Globus pallidus (tissue), 1 donor: ENCODE measurements at regions not wholly inside any gene's neighbourhood (a gene's known extent, or its start where the extent isn't known, plus 50 kb on each side); places are given as distances from the start of the nearest gene placed in this dataset.

ENCODE experiments used
- DNase-seq: peaks from one replicate; pipeline ENCODE4 v3.0.0-alpha.2; 2015; ENCODE audit warnings: low spot score

DNA sequence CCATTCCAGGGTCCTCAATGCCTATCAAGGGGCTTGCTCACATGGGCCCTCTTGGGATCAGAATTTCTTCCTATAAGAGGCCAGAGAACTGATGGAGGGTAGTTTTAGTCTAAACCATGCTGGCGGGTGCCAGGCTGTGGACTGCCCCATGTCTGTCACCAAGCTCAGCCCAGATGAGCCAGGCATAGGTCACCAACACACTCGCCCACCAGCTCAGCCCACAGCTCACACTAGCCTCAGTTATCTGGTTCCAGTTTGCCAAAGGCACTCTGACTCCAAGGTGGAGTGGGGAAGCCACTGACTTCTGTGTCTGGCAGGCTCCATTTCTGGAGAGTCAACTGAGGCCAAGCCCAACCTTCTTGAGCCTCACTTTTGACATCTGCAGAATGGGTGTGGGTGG is 50.7 kb upstream of the INSYN1 start:
- DNase-seq: no peak

DNA sequence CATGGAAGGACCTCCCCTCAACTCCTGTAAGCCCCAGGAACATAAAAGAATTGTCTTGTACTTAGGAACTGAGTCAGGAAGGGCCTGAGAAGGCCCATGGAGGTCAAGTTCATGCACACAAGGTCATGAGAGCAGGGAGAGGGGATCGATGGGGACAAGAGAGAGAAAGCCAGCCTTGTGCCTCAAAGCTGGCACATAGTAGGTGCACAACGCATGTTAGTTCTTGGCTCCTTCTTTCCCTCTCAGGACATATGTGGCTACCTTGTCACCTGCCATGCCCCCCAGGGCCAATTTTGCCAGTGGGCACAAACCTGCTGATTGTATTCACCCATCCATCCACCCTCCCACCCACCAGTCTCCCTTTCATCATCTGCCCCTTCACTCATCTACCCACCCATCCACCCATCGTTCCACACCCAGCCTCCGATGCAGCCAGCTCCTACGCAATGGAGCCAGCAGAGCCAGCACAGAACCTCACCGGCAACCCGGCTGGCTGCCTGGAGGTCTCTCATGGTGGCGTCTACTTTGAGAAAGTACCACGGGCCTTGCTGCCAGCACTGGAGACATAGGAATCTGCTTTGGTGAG is 52.4 kb upstream of the INSYN1 start:
- DNase-seq: no peak

DNA sequence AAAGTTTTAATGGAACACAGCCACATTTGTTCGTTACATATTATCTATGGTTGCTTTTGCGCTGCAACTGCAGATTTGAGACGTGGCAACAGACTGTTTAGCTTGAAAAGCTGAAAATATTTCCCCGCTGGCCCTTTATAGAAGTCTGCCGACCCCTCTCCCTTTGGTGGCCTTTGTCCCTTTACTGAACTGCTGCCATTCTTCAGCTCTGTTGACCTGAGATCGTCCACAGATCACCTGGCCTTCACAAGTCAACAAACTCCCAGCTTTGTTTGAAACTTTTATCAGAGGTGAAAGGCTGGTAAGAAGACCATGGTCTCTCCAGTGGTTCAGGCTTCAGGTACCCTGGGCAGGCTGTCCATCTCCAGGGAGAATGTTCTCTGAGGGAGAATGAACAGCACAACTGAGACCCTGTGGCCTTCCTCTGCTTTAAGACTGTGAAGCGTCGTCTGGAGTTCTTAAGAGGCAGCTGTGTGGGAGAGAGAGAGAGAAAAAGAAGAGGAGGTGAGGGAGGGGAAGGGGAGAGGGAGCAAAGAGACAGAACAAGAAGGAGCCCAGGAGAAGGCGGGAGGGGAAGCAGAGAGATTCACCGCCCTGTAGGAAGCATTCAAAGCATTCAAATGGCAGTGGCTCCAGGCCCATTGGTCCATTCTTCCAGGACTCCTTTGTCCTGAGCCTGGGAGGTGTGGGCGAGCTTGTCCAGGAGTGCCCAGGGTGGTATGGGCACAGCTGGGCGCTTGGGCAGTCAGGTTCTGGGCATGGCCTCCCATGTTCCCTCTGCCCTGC is 53.7 kb upstream of the INSYN1 start:
- no peak for DNase-seq

GRCh38 chr15:73807865-73808264 is 54.7 kb upstream of the INSYN1 start:
- no peak for DNase-seq

GRCh38 chr15:73809728-73810501 is 56.8 kb upstream of the INSYN1 start:
- no peak for DNase-seq

DNA sequence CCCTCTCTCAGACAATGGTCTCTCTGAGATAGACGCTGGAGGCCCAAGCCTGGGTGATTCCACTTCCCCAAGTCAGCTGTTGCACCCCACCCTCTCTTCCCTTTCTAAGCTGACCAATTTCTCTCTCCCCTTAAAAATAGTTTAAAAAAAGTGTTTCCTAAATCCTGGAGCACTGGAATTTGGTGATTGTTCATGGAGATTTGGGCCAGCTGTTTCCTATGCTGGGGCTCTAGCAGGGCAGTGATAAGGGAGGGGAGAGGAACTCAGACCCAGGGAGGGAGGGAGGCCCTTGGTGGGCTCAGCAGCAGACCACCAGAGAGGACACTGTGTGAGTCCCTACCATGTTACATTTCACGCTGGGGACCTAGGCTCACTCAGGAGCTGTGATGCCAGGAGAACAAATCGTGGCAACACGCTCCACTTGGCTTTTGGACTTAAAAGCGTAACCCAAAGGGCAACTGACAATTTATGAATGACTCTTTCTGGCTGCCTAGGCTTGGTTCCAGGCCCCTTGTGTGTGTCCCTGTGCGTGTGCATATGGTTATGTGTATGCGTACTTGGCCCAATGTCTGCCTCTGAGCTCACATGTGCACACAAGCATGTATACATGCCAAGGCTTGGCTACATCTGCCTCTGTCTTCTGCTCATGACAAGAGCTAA is 59.8 kb upstream of the INSYN1 start:
- no peak for DNase-seq

- DNase-seq: no peak
These were observed 59.8 kb upstream of the TBC1D21 start for GRCh38 chr15:73813589-73813988.

DNA sequence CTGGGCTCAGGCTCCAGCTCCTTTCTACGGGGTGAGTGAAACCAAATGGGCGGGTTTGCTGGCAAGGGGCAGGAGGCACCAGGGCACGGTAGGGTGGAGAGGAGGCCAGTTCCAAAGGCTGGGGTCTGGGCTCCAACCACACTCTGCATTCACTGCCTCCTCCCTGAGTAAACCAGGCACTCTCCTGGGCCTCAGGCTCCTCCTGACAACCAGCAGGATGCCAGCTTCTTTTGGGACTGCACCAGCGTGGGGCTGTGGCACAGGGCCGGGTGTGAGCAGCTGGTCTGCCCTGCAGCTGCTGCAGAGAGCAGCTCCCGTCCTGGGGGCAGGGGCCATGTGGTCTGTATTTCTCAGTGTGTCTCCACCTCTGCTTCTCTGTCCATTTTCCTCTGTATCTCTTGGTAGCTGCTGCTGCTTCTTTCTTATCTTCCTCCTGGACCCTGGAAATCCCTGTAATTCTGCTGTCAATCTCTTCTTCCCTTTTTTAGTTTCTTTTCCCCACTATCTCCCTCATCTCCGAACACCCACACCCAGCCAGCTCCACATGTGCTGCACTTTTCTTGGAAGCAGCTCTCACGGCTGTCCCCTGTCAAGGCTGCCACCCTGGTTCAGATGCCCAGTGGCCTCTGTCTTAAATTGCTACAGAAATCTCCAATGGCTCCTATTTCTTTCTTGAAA is 54.9 kb upstream of the TBC1D21 start:
- peak; percentile 28 for DNase-seq

DNA sequence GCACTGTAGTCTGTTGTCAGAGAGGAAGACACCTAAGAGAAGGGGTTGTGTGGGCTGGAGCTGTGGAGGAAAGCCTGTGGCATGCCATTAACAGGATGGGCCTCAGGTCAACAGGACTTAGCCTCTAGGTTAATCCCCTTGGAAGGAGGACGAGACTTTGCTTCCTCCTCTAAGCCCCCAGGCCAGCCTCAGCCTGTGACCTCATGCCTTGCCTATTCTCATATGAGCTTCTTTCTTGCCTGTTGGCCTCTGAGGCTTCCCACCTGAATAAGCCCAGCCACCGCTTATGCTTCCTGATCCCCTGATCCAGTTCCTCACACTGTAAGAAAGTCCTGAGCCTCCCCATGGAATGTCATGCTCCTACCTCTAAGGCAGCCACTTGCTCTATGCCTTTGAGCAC is 52.2 kb upstream of the TBC1D21 start:
- DNase-seq: no peak

DNA sequence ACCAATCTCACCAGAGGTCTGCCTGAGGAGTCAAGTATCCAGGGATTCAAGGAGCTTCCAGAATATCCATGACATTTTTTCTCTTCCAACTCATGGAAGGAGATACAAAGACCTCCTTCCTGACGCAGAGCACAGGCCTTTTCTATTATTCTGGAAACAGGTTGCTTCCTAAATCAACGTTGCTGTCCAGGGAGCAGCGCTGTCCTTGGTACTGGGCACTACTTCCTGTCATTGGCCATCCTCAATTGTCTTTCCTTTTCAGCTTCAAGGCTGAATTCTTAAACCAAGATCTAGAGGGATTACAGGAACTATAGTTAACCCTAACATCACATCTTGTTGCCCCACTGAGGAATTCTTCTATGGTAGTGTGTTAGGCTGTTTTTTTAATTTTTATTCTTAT is 50.4 kb upstream of the TBC1D21 start:
- DNase-seq: no peak
